HuH-7 (cell line): ENCODE measurements at regions not wholly inside any gene's neighbourhood (a gene's known extent, or its start where the extent isn't known, plus 50 kb on each side); places are given as distances from the start of the nearest gene placed in this dataset.
A peak's percentile ranks its signal among the peaks of the same experiment; 100 is the strongest.
"Not testable (repeated sequence)": the region's sequence is repeated elsewhere in the genome, so short reads cannot be mapped to it uniquely, and the experiment has no call there.

ENCODE experiments used
- DNase-seq: peaks from one replicate; pipeline ENCODE4 v3.0.0; 2011; ENCODE audit warnings: low spot score

DNA sequence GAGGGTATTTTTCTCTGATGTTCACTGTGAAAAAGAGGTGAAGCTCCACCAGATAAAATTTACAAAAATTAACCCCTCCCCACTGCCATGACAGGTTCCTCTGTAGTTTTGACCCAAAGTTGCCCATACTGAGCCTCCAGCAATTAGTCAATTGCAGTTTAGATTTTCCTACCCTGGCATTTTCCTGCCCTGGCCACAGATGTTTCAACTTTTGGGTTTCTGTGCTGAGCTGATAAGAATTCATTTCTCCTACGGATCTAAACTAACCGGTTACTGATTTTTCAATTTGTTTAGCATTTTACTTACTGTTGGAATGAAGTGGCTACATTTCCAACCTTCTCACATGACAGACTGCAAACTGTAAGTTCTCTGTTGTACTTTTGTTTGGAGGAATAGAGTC, 1346.1 kb upstream of the EPHA6 start:
- no peak for DNase-seq

GRCh38 chr3:95474338-95474737, 1340.1 kb upstream of the EPHA6 start:
- no peak for DNase-seq

DNA sequence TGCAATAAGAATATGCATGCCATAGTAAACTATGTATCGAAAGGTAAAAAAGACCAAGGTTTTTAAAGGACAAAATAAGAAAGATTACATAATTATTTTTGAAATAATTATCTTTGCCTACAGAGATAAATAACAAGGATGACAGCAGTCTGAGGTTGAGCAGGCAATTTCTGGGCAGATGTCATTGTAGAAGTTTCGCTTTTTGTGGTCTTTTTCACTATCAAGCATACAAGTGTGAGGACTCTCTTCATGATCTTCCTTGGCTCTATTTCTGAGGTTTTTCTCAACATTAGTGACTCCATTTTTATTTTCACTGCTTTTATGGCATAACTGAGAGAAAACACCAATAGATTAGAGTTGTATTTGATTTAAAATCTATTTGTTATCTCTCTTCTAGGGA, 1337.9 kb upstream of the EPHA6 start:
- no peak for DNase-seq

DNA sequence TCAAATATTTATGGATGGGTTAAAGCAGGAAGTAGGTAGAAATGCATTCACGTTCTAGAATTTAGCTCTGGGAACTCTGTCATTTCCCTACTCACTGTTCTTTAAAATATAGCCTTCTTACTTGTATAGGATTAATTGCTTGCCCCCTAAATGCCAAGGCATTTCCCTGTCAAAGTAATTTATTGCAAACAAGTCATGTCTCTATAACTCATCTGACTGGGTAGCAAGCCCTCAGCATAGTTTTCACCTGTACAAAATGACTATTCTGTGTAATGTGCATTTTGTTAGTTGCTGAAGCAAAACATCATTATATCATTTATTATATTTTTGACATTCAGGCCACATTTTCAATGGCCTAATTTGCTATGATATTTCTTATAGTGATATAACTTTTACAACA, 1308.2 kb upstream of the EPHA6 start:
- DNase-seq = no peak

GRCh38 chr3:95508124-95508523, 1306.3 kb upstream of the EPHA6 start:
- no peak for DNase-seq

DNA sequence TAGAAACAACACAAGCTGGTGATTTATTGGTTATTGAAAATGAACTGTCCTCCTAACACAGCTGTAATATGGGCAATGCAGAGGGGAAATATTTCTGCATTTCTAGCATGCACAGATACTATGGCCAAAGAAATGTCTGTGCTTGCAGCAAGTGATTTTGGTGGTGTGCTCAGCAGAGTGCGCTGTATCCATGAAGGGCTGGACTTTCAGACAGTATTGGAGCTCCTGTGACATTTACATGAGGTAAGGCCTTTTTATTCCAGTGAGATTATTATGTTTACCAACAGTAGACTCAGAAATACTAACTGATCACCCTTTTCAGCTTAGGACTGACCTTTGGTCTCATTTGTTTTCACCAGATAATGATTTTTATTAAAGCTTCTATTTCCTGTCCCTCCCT, 1302.6 kb upstream of the EPHA6 start:
- peak; percentile 6 for DNase-seq

GRCh38 chr3:95514260-95514659, 1300.1 kb upstream of the EPHA6 start:
- DNase-seq = no peak

DNA sequence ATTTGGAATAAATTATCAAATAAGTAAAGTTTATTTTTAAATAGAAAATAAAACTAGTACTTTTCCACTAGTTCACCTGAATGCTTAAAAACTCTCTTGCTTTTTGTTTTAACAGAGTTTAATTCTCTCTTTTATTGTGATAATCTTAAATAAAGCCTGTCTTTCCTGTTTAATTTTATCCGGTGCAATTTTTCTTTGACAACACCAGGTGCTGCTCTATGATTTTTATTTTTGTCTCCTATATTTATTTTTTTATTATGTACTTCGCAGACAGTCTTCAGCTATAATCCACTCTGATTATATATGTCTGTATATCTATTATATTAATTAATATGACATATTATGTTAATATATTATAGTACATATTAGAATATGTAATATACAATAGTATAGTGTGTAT, 1293.0 kb upstream of the EPHA6 start:
- DNase-seq = no peak

DNA sequence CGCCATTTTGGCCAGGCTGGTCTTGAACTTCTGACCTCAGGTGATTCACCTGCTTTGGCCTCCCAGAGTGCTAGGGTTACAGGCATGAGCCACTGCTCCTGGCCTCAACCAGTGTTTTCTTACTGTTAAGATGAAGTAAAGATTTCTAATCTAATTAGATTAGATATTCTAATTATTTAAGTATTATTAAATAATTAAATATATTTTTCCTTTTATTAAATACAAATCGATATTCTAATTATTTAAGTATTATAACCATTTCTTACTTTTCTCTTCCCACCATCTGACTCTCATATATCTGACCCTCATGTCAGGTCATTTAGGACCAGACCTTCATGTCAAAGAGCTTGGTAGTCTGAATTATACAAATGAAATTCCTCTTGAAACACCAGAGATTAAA, 1291.9 kb upstream of the EPHA6 start:
- no peak for DNase-seq

DNA sequence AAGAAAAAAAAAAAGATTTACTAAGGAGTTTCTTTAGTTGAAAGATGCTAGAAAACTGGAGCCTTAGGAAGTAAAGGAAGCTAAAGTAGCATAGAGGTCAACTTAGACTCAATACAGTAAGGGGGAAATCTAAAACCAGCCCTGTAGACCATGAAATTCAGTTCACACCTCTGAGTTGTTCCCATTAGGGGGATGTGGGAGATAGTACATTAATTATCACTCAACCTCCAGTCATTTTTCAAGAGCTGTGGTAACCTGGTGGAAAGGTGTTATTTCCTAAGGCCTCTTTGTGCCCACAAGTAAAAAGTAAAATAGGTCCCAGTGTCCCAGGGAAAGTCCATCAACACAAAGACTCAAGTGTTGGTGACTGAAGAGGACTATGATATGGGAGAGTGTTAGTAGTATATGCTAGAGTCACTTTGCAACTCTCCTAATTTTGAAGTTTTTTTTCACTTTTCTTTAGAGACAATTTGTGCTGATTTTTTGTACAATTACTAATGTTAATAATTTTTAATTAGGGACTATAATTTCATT, 1274.4 kb upstream of the EPHA6 start:
- DNase-seq = no peak

- no peak for DNase-seq
Measured at GRCh38 chr3:95565502-95565901, 1248.9 kb upstream of the EPHA6 start.

GRCh38 chr3:95567346-95567745, 1247.0 kb upstream of the EPHA6 start:
- DNase-seq = no peak

DNA sequence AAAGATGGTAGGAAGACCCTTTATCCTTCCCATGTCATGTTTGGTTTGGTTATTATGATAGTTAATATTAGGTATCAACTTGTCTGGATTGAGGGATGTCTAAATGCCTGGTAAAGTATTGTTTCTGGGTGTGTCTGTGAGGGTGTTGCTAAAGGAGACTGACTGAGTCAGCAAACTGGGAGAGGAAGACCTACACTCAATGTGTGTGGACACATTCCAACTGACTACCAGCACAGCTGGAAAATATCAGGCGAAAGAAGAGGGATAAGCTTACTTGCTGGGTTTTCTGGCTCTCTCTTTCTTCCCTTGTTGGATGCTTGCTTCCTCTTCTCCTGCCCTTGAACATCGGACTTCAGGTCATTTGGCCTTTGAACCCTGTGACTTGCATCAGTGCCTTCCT, 1227.6 kb upstream of the EPHA6 start:
- no peak for DNase-seq

- not testable (repeated sequence) for DNase-seq
Measured at GRCh38 chr3:95587641-95588040, 1226.8 kb upstream of the EPHA6 start.

GRCh38 chr3:95588473-95588872, 1225.9 kb upstream of the EPHA6 start:
- DNase-seq = no peak

- DNase-seq = no peak
Measured at GRCh38 chr3:95595416-95596075, 1218.8 kb upstream of the EPHA6 start.

DNA sequence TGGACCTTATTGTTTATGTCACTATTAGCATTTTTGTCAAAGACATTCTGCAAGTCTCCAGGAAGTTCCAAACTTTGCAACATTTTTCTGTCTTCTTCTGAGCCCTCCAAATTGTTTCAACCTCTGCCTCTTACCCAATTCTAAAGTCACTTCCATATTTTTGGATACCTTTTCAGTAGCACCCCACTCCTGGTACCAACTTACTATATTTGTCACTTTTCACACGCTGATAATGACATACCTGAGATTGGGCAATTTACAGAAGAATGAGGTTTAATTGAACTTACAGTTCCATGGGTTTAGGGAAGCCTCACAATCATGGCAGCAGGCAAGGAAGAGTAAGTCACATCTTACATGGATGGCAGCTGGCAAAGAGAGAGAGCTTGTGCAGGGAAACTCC, 1206.5 kb upstream of the EPHA6 start:
- no peak for DNase-seq

DNA sequence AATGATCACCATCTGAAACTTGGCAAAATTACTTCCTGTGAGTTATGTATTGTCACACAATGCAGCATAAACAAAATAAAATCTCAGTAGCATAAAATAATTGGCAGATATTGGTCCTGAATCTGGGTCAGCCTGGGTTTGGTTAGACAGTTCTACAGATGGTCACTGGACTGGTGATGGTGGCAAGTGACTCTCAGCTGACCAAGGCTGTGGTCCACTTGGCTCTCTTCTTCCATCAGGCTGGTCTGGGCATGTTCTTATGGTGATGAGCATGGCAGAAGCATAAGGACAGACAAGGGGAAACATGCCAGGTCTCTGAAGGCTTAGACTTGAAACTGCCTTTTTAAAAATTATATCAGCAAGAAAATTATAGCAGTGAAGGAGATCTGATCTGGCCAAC, 1205.0 kb upstream of the EPHA6 start:
- no peak for DNase-seq

- DNase-seq = no peak
Measured at GRCh38 chr3:95612611-95613010, 1201.8 kb upstream of the EPHA6 start.

- DNase-seq = no peak
Measured at GRCh38 chr3:95613993-95614392, 1200.4 kb upstream of the EPHA6 start.

DNA sequence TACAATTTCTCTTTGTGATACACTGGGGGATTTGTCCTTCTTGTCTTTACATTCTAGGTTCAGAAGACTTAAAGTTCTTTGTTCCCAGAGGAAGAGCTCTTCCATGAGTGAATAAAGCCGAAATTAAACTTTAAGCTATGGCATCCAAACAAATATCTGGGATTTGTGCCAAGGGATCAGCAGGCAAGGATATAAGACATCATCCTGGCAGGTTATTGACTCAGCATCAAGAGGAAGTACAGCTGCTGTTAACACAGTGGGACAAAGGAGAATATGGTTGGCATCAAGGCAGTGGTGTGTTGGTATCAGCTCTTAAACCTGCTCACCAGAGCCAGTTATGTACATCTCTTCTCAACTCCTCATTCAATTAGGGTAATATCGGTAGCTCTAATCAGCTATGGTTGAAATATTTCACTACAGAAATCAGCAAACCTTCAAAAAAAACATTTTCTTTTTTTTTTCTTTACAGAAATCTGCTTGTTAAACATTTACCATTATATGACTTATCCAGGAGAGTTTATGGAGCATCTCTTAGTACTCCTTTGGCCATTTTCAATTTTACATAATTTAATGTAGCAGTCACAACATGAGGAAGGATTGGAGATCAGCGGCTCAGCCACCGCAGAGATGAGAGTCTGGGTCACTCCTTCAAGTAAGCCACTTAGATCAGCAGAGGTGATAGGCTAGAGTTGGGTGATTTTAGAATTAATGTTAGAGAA, 1198.6 kb upstream of the EPHA6 start:
- no peak for DNase-seq

- DNase-seq = no peak
Measured at GRCh38 chr3:95626107-95626506, 1188.3 kb upstream of the EPHA6 start.

- DNase-seq = no peak
Measured at GRCh38 chr3:95627293-95627692, 1187.1 kb upstream of the EPHA6 start.

- DNase-seq = no peak
Measured at GRCh38 chr3:95627697-95628096, 1186.7 kb upstream of the EPHA6 start.
